ENCODE measurements at regions not wholly inside any gene's neighbourhood (a gene's known extent, or its start where the extent isn't known, plus 50 kb on each side); places are given as distances from the start of the nearest gene placed in this dataset.

DNA sequence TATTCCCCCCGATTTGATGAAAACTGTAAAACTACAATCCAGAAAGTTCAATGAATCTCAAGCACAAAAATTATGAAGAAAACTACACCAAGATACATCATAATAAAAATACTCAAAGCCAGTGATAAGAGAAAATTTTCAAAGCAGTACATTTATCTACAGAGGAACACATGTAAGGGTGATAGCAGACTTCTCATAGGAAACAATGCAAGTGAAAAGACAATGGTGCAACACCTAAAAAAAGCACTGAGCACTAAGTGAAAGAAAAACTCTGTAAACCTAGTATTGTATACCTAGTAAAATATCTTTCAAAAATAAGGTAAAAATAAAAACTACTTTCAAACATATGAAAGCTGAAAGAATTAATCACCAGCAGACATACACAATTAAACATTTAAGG is 76.1 kb upstream of the IRF2BP2 start:
- Mint-ChIP-seq H3K27ac (no peak overlapping the region), H3K4me1 (peaks cover 5% of the 10 kb centered on the region), H3K4me3 (no peak overlapping the region), H3K27me3 (ENCODE audit: low read depth) (no peaks in the 10 kb centered on the region), H3K9me3 (peaks cover 10% of the 10 kb centered on the region), H3K36me3 (ENCODE audit: low read depth) (no peaks in the 10 kb centered on the region)
- TF ChIP-seq, protein P1, sequence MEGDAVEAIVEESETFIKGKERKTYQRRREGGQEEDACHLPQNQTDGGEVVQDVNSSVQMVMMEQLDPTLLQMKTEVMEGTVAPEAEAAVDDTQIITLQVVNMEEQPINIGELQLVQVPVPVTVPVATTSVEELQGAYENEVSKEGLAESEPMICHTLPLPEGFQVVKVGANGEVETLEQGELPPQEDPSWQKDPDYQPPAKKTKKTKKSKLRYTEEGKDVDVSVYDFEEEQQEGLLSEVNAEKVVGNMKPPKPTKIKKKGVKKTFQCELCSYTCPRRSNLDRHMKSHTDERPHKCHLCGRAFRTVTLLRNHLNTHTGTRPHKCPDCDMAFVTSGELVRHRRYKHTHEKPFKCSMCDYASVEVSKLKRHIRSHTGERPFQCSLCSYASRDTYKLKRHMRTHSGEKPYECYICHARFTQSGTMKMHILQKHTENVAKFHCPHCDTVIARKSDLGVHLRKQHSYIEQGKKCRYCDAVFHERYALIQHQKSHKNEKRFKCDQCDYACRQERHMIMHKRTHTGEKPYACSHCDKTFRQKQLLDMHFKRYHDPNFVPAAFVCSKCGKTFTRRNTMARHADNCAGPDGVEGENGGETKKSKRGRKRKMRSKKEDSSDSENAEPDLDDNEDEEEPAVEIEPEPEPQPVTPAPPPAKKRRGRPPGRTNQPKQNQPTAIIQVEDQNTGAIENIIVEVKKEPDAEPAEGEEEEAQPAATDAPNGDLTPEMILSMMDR (IDR thresholded peaks at IDR 0.05; ENCODE audit: unreplicated experiment in 3 of 3): no peak

- Mint-ChIP-seq H3K27me3 (ENCODE audit: low read depth) (no peaks in the 10 kb centered on the region), H3K9me3 (peaks cover 10% of the 10 kb centered on the region), H3K27ac (no peak overlapping the region), H3K4me3 (no peak overlapping the region), H3K36me3 (ENCODE audit: low read depth) (no peaks in the 10 kb centered on the region), H3K4me1 (peaks cover 5% of the 10 kb centered on the region)
- TF ChIP-seq, protein P1 (IDR thresholded peaks at IDR 0.05; ENCODE audit: unreplicated experiment in 3 of 3): no peak
Observed at GRCh38 chr1:234684856-234685255, 74.9 kb upstream of the IRF2BP2 start.

DNA sequence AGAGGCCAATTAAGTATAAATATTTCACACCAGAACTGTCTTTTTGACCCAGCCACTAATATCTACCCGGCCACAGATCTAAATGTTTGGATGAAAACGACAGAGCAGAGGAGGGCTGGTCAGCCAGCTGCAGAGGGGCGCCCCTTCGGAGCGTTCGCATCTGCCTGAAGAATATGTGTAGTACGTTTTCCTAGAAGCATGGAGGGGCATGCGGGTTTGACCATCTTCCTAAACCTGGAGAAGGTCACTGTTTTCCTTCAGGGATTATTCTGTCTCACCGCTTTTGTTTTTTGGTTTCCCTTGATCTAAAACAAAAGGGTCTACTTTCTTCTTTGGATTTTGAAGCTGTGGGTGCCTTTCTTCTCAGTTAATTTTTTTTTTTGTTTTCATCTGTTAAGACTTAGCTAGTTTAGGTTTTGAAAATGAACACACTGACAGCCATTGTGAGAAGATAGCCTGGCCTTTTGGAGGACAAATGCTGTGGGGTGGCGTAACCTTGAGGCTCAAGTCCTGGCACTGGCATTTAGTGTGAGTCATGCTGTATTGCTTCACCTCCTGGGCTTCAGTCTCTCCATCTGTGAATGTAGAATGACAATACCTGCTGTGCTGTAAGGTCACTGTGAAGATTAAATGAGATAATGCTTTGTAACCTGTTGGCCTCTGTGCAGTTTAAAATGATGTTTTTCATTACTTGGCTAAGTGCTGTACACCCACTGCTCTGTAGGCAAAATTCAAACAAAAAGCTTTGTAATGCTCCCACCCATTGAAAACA is 74.1 kb upstream of the IRF2BP2 start:
- TF ChIP-seq, protein P1 (IDR thresholded peaks at IDR 0.05; ENCODE audit: unreplicated experiment in 3 of 3): no peak
- no peaks in the 10 kb centered on the region for H3K36me3 Mint-ChIP-seq (ENCODE audit: low read depth)

GRCh38 chr1:234683127-234683860 is 73.3 kb upstream of the IRF2BP2 start:
- H3K4me3 Mint-ChIP-seq: no peak overlapping the region
- no peaks in the 10 kb centered on the region for H3K36me3 Mint-ChIP-seq (ENCODE audit: low read depth)
- TF ChIP-seq, protein P1 (IDR thresholded peaks at IDR 0.05; ENCODE audit: unreplicated experiment in 3 of 3): no peak
- H3K27ac Mint-ChIP-seq: peak overlapping the region in 1 of 3 experiments; percentile 50
- peaks cover 5% of the 10 kb centered on the region for H3K4me1 Mint-ChIP-seq
- no peaks in the 10 kb centered on the region for H3K27me3 Mint-ChIP-seq (ENCODE audit: low read depth)
- peaks cover 10% of the 10 kb centered on the region for H3K9me3 Mint-ChIP-seq

More for the DNA sequence above, 74.1 kb upstream of the IRF2BP2 start:
- Mint-ChIP-seq H3K27ac (peak overlapping the region in 1 of 3 experiments; percentile 50), H3K4me1 (peaks cover 5% of the 10 kb centered on the region), H3K4me3 (no peak overlapping the region), H3K9me3 (peaks cover 10% of the 10 kb centered on the region), H3K27me3 (ENCODE audit: low read depth) (no peaks in the 10 kb centered on the region)

DNA sequence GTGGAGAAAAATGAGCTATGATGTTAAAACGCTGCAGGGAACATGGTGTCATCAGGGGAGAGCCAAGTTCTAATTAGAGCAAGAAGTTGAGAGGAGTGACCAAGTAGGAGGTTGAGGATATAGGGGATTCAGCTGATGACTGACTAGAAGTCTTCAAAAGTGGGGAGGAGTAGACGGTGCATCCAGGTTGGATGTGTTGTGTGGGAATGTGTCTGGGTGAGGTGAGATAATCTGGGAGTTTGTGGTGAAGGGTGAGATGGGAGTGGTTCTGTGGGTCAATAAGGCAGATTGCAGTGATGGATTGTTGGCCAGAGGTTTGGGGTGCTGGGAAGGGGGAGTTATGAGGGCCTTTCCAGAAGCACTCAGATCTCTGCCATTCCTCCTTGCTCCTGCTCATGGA is 72.0 kb upstream of the IRF2BP2 start:
- Mint-ChIP-seq H3K27ac (no peak overlapping the region), H3K9me3 (peaks cover 6% of the 10 kb centered on the region), H3K36me3 (ENCODE audit: low read depth) (no peaks in the 10 kb centered on the region), H3K4me3 (no peak overlapping the region), H3K4me1 (peaks cover 5% of the 10 kb centered on the region), H3K27me3 (ENCODE audit: low read depth) (no peaks in the 10 kb centered on the region)
- TF ChIP-seq, protein P1 (IDR thresholded peaks at IDR 0.05; ENCODE audit: unreplicated experiment in 3 of 3): no peak
